ENCODE measurements at regions not wholly inside any gene's neighbourhood (a gene's known extent, or its start where the extent isn't known, plus 50 kb on each side); places are given as distances from the start of the nearest gene placed in this dataset.

GRCh38 chr1:199122085-199122484 is 483.2 kb downstream of the PTPRC start:
- H3K27me3 Mint-ChIP-seq, result peaks cover 2% of the 10 kb centered on the region
- DNase-seq, result no peak
- CTCF ChIA-PET, result no interaction called here
- peaks cover 4% of the 10 kb centered on the region for H3K4me1 Mint-ChIP-seq
- no peak overlapping the region for H3K4me3 Mint-ChIP-seq
- H3K27ac Mint-ChIP-seq, result no peak overlapping the region
- H3K9me3 Mint-ChIP-seq, result no peaks in the 10 kb centered on the region
- no peaks in the 10 kb centered on the region for H3K36me3 Mint-ChIP-seq

GRCh38 chr1:199122532-199123311 is 483.9 kb downstream of the PTPRC start:
- DNase-seq, result no peak
- Mint-ChIP-seq H3K9me3 (no peaks in the 10 kb centered on the region), H3K27ac (no peak overlapping the region), H3K4me1 (peaks cover 4% of the 10 kb centered on the region), H3K36me3 (no peaks in the 10 kb centered on the region), H3K27me3 (peaks cover 5% of the 10 kb centered on the region), H3K4me3 (no peak overlapping the region)
- CTCF ChIA-PET, result interaction anchor here (0.9 to 1.4 kb wide), 2 partner anchors 9 to 13 kb away, joined by 6 to 7 read pairs; no protein-coding TSS in a partner anchor

GRCh38 chr1:199123615-199124014 is 484.8 kb downstream of the PTPRC start:
- no peaks in the 10 kb centered on the region for H3K9me3 Mint-ChIP-seq
- H3K27me3 Mint-ChIP-seq, result peaks cover 12% of the 10 kb centered on the region
- no peak overlapping the region for H3K27ac Mint-ChIP-seq
- H3K36me3 Mint-ChIP-seq, result no peaks in the 10 kb centered on the region
- CTCF ChIA-PET, result interaction anchor here (0.6 to 1.4 kb wide), 4 partner anchors 10 to 145 kb away, joined by 3 to 7 read pairs (median 4); no protein-coding TSS in a partner anchor
- H3K4me3 Mint-ChIP-seq, result no peak overlapping the region
- DNase-seq, result no peak
- H3K4me1 Mint-ChIP-seq, result peaks cover 4% of the 10 kb centered on the region

- CTCF ChIA-PET, result interaction anchor here (0.6 to 1.1 kb wide), 2 partner anchors 44 to 144 kb away, joined by 3 read pairs; no protein-coding TSS in a partner anchor
- no peaks in the 10 kb centered on the region for H3K9me3 Mint-ChIP-seq
These were observed 485.5 kb downstream of the PTPRC start for GRCh38 chr1:199124351-199124750.

GRCh38 chr1:199129247-199129646 is 490.4 kb downstream of the PTPRC start:
- H3K4me3 Mint-ChIP-seq, result no peak overlapping the region
- H3K27ac Mint-ChIP-seq, result no peak overlapping the region
- H3K9me3 Mint-ChIP-seq, result peaks cover 2% of the 10 kb centered on the region
- peaks cover 12% of the 10 kb centered on the region for H3K27me3 Mint-ChIP-seq
- H3K36me3 Mint-ChIP-seq, result no peaks in the 10 kb centered on the region
- no peak for DNase-seq
- H3K4me1 Mint-ChIP-seq, result no peaks in the 10 kb centered on the region
- CTCF ChIA-PET, result no interaction called here

More at GRCh38 chr1:199124351-199124750, 485.5 kb downstream of the PTPRC start:
- Mint-ChIP-seq H3K4me1 (peaks cover 4% of the 10 kb centered on the region), H3K27me3 (peaks cover 12% of the 10 kb centered on the region), H3K4me3 (no peak overlapping the region), H3K27ac (no peak overlapping the region), H3K36me3 (no peaks in the 10 kb centered on the region)
- DNase-seq, result no peak

GRCh38 chr1:199132006-199132405 is 493.2 kb downstream of the PTPRC start:
- no peaks in the 10 kb centered on the region for H3K4me1 Mint-ChIP-seq
- CTCF ChIA-PET, result interaction anchor here (0.6 kb wide), 1 partner anchor 137 kb away, joined by 3 read pairs; no protein-coding TSS in a partner anchor
- peaks cover 11% of the 10 kb centered on the region for H3K27me3 Mint-ChIP-seq
- no peak for DNase-seq
- H3K27ac Mint-ChIP-seq, result no peak overlapping the region
- H3K9me3 Mint-ChIP-seq, result peaks cover 2% of the 10 kb centered on the region
- H3K36me3 Mint-ChIP-seq, result no peaks in the 10 kb centered on the region
- H3K4me3 Mint-ChIP-seq, result no peak overlapping the region

GRCh38 chr1:199135901-199136300 is 497.1 kb downstream of the PTPRC start:
- Mint-ChIP-seq H3K9me3 (peaks cover 2% of the 10 kb centered on the region), H3K4me1 (peaks cover 2% of the 10 kb centered on the region), H3K36me3 (no peaks in the 10 kb centered on the region), H3K27me3 (no peaks in the 10 kb centered on the region), H3K27ac (no peak overlapping the region), H3K4me3 (no peak overlapping the region)
- CTCF ChIA-PET, result no interaction called here
- DNase-seq, result no peak

GRCh38 chr1:199138061-199138460 is 499.2 kb downstream of the PTPRC start:
- Mint-ChIP-seq H3K36me3 (no peaks in the 10 kb centered on the region), H3K9me3 (no peaks in the 10 kb centered on the region), H3K27me3 (peaks cover 5% of the 10 kb centered on the region), H3K4me1 (peaks cover 2% of the 10 kb centered on the region), H3K27ac (no peak overlapping the region), H3K4me3 (no peak overlapping the region)
- CTCF ChIA-PET, result interaction anchor here (0.6 to 1.3 kb wide), 2 partner anchors 25 to 1097 kb away, joined by 3 to 6 read pairs; no protein-coding TSS in a partner anchor
- DNase-seq, result no peak

- Mint-ChIP-seq H3K4me1 (no peaks in the 10 kb centered on the region), H3K27ac (no peak overlapping the region), H3K4me3 (no peak overlapping the region), H3K27me3 (peaks cover 9% of the 10 kb centered on the region), H3K36me3 (no peaks in the 10 kb centered on the region), H3K9me3 (no peaks in the 10 kb centered on the region)
- CTCF ChIA-PET, result interaction anchor here (0.6 kb wide), 1 partner anchor 420 kb away, joined by 3 read pairs; no protein-coding TSS in a partner anchor
- DNase-seq, result no peak
These were observed 510.8 kb downstream of the PTPRC start for GRCh38 chr1:199149591-199149990.

- H3K4me3 Mint-ChIP-seq, result no peak overlapping the region
- CTCF ChIA-PET, result no interaction called here
- no peaks in the 10 kb centered on the region for H3K9me3 Mint-ChIP-seq
- H3K36me3 Mint-ChIP-seq, result no peaks in the 10 kb centered on the region
- no peaks in the 10 kb centered on the region for H3K4me1 Mint-ChIP-seq
- no peak for DNase-seq
- H3K27ac Mint-ChIP-seq, result no peak overlapping the region
- H3K27me3 Mint-ChIP-seq, result peaks cover 9% of the 10 kb centered on the region
These were observed 511.9 kb downstream of the PTPRC start for GRCh38 chr1:199150756-199151155.

GRCh38 chr1:199151634-199152425 is 513.0 kb downstream of the PTPRC start:
- Mint-ChIP-seq H3K36me3 (no peaks in the 10 kb centered on the region), H3K27ac (no peak overlapping the region), H3K4me3 (no peak overlapping the region), H3K27me3 (peaks cover 6% of the 10 kb centered on the region), H3K4me1 (no peaks in the 10 kb centered on the region), H3K9me3 (no peaks in the 10 kb centered on the region)
- no peak for DNase-seq
- CTCF ChIA-PET, result no interaction called here

- no peaks in the 10 kb centered on the region for H3K36me3 Mint-ChIP-seq
- H3K27ac Mint-ChIP-seq, result no peak overlapping the region
- no peak overlapping the region for H3K4me3 Mint-ChIP-seq
- H3K4me1 Mint-ChIP-seq, result no peaks in the 10 kb centered on the region
- peaks cover 4% of the 10 kb centered on the region for H3K27me3 Mint-ChIP-seq
- DNase-seq, result no peak
- CTCF ChIA-PET, result no interaction called here
- H3K9me3 Mint-ChIP-seq, result no peaks in the 10 kb centered on the region
These were observed 513.8 kb downstream of the PTPRC start for GRCh38 chr1:199152676-199153075.

GRCh38 chr1:199155166-199156019 is 516.6 kb downstream of the PTPRC start:
- Mint-ChIP-seq H3K4me3 (no peak overlapping the region), H3K4me1 (no peaks in the 10 kb centered on the region), H3K27ac (no peak overlapping the region), H3K9me3 (no peaks in the 10 kb centered on the region), H3K36me3 (no peaks in the 10 kb centered on the region), H3K27me3 (peaks cover 4% of the 10 kb centered on the region)
- CTCF ChIA-PET, result no interaction called here
- DNase-seq, result no peak

- Mint-ChIP-seq H3K27ac (no peak overlapping the region), H3K27me3 (peaks cover 4% of the 10 kb centered on the region), H3K36me3 (no peaks in the 10 kb centered on the region), H3K4me1 (peaks cover 11% of the 10 kb centered on the region), H3K4me3 (no peak overlapping the region), H3K9me3 (no peaks in the 10 kb centered on the region)
- DNase-seq, result no peak
- CTCF ChIA-PET, result no interaction called here
These were observed 518.7 kb downstream of the PTPRC start for GRCh38 chr1:199157494-199157893.
